ENCODE measurements at regions not wholly inside any gene's neighbourhood (a gene's known extent, or its start where the extent isn't known, plus 50 kb on each side); places are given as distances from the start of the nearest gene placed in this dataset.
"Not testable (repeated sequence)": the region's sequence is repeated elsewhere in the genome, so short reads cannot be mapped to it uniquely, and the experiment has no call there.

DNA sequence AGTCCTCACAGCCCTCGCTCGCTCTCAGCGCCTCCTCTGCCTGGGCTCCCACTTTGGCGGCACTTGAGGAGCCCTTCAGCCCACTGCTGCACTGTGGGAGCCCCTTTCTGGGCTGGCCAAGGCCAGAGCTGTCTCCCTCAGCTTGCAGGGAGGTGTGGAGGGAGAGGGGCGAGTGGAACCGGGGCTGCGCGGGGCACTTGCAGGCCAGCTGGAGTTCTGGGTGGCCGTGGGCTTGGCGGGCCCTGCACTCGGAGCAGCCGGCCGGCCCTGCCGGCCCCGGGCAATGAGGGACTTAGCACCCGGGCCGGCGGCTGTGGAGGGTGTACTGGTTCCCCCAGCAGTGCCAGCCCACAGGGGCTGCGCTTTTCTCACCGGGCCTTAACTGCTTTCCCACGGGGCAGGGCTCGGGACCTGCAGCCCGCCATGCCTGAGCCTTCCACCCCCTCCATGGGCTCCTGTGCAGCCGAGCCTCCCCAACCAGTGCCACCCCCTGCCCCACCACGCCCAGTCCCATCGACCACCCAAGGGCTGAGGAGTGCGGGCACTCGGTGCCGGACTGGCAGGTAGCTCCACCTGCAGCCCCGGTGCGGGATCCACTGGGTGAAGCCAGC lies 584.1 kb upstream of the KLF12 start:
- not testable (repeated sequence) for DNase-seq (ENCODE audit: low read depth)

DNA sequence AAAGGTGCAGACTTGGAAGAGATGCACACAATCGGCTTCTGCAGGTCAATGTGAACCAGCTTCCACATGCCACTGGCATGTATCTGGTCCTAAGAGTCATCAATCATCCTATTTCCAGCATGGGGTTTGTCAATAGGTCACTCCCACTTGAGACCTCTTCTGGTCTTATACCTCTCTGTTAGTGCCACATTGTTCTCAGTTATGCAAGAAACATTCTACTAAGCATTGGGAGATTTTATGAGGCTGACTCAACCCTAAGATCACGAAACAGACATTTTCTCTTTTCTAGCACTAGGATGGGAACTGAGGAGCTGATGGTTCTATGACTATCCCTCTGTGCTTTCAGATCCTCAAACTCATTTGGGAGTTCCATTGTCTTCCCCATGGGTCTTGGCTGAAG lies 581.5 kb upstream of the KLF12 start:
- DNase-seq (ENCODE audit: low read depth) = no peak

- DNase-seq (ENCODE audit: low read depth) = no peak
These were observed 575.8 kb upstream of the KLF12 start for GRCh38 chr13:74710006-74710405.

DNA sequence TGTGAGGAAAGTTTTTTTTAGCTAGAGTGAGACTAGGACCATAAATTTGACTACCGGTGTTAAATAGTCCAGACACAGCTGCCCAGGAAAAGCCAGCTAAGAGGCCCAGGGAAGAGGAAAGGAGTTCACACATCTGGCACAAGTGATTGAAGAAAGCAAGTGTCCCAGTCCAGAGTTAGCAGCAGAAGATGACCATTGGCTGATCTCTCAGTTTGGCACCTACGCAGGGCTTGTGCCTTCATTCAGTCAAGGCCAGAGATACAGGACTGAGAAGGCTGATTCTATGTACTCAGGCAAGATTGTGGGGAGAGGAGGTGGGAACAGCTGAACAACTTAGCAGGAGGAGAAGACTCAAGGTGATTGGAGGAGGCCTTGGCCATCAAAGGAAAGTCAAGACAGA lies 575.0 kb upstream of the KLF12 start:
- no peak for DNase-seq (ENCODE audit: low read depth)

DNA sequence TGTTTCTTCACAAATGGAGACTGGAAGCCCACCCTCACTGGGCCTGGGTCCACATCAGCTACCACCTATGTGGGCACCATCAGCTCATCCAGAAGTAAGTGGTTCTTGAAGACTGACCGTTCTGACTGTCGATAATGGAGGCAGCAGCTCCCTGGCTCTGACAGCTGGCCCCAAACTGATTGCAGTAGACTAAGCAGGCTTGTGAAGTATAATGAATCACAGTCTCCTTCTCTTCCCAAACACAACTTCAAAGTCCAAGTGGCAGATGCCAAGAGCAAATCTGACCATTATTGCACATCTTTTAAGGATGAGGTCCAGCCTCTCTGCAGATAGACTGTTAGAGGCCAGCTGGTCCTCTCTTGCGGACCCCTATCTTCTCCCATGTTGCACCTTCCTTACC lies 574.4 kb upstream of the KLF12 start:
- DNase-seq (ENCODE audit: low read depth) = no peak

- DNase-seq (ENCODE audit: low read depth) = no peak
These were observed 573.1 kb upstream of the KLF12 start for GRCh38 chr13:74707291-74707690.

DNA sequence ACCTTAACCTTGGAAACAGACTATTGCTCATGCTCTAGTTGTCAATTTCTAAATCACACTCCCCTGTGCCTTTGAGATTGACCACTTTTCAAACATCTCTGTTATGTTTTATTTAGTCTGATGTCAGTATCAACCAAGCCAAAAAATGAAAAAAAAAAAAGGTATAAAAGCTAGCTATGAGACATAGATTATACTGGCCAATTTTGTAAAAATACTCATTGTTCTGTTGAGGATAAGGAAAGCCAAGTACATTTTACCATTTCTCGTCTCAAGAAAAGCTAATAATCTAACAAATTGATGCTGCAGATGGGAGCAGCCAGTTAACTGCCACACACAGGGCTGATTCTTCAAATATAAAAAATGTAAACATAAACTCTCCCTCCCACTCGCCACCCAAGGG lies 572.6 kb upstream of the KLF12 start:
- no peak for DNase-seq (ENCODE audit: low read depth)

DNA sequence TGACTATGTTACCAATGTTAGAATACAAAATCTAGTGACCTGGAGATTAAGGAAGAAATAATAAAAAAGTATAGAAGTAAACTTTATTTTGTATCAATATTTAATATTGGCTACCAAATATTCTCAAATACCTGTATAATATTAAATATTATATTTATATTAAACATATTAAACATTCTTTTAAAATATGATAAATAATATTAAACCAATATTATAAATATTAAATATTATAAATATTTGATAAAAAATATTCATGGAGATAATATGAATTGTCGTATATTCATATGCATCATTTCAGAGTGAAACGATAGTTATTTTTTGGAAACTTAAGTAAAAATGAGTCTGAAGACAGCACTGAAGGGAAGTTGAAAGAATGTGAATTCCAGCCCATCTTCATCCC lies 571.2 kb upstream of the KLF12 start:
- DNase-seq (ENCODE audit: low read depth) = no peak

DNA sequence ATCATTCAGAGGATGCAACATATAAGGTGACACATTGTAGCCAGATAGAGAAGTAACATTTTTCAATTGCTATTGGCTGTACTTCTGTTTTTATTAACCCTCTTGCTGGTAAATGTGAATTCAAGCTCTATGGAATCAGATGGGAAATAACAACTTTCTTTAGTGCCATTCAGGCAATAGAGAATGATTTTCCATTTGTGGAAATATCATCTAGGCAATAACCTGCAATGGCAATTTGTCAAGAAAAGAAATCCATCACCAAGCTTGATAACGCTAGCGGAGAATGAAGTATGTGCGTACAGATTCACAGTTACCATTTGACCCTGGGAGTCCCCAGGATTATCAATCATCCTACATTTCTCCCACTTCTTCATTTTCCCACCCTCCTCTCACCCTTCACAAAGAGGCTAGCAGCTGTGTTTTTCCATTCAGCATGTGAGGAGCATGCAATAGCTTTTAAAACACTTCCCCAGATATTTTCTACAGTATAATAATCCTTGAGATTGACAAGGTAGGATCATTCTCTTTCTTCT lies 569.7 kb upstream of the KLF12 start:
- DNase-seq (ENCODE audit: low read depth) = no peak

DNA sequence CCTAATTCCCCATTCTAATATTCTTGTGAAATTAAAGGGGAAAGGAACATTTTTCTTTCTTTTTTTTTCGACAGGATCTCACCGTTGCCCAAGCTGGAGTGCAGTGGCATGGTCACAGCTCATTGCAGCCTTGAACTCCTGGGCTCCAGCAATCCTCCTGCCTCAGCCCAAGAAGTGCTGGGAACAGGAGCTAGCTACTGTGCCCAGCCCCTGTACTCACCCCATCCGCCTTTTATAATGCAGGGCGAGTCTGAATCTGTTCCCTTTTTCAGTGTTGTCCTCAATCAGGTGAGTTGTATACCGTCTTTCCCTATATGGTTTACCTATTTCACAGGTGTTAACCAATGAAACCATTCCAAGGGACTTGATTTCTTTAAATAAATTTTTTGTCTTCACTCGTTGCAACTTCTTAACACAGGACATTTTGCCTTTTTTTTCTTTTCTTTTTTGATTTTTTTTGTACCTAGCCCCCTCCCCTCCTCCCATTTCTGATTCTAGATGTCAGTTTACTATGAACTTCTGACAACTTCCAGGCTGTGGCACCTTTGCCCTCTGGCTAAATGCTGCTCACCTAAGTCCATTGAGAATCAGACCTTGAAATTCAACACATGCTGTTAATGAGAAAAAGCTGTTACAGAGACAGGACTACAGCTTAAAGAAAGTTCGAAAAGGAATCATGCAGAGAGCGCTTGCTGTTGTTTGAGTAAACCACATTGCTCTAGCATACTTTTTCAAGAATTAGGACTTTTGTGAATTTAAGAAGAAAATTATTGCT lies 562.1 kb upstream of the KLF12 start:
- DNase-seq (ENCODE audit: low read depth) = no peak

DNA sequence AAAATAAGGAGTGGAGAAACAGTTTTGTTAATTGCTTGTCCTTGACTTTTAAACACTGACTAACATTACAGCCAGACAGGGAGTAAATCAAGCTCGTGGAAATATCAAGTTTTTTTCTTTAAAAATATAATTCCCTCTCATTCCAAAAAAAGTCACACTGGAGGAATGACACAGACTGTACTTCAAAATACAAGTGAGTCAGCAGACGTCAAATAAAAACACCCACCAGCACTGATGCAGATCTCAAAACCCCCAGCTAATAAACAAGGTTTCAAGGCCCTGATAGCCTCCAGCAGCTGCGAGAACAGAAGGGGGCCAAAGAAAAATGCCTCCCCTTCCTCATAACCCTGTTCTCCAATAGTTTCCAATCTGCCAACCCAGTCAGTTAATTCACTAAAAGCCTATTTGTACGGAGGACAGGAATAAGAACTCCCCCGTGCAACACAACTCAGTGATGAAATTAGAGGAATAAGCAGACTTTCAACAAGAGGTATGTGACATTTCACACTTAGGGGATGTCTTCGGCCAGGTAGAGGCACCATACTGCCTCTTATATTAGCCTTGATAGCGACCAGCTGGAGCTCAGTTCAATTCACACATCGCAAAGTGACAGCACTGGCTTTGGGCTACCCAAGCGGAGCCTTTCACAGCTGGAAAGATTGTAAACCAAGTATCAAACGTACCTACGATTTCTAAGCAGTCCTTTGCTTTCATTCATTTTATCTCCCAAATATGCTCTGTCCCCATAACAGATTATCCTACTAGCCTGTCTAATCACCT lies 561.0 kb upstream of the KLF12 start:
- DNase-seq (ENCODE audit: low read depth) = no peak

GRCh38 chr13:74687442-74688182 lies 553.4 kb upstream of the KLF12 start:
- no peak for DNase-seq (ENCODE audit: low read depth)

- DNase-seq (ENCODE audit: low read depth) = no peak
These were observed 549.2 kb upstream of the KLF12 start for GRCh38 chr13:74683411-74683810.

- DNase-seq (ENCODE audit: low read depth) = no peak
These were observed 548.5 kb upstream of the KLF12 start for GRCh38 chr13:74682746-74683145.

GRCh38 chr13:74681891-74682290 lies 547.7 kb upstream of the KLF12 start:
- DNase-seq (ENCODE audit: low read depth) = no peak

DNA sequence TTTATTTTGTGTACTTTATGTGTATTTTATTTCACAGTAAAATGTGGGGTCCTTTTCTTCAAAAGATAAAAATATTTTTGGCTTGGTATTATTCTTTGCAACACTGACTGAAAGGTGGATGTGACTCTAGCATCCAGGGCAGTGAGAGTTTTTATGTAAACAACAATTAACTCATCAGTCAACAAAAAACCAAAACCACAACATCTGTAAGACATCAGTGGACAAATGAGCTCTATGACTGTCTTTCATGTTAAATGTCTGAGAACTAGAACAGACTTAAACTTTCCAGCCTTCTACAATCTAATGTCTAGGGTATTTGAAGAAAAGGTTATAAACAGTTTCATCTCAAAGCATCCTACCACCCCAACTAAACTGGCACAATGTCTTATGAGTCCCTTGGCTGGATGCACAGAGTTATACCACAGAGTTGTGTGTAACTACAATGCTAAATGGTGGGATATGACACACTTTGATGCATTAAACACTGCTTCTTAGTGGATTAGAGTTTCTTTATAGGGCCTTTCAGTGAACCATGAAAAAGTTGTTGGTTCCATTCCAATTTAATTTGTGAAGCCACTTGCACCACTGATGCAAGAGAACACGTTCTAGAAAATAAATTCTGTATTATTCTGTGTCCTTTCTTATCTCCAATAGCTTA lies 544.2 kb upstream of the KLF12 start:
- no peak for DNase-seq (ENCODE audit: low read depth)

- DNase-seq (ENCODE audit: low read depth) = no peak
These were observed 541.8 kb upstream of the KLF12 start for GRCh38 chr13:74675972-74676371.

- peak; percentile 20 for DNase-seq (ENCODE audit: low read depth)
These were observed 541.0 kb upstream of the KLF12 start for GRCh38 chr13:74675182-74675581.

- no peak for DNase-seq (ENCODE audit: low read depth)
These were observed 540.5 kb upstream of the KLF12 start for GRCh38 chr13:74674720-74675119.

- DNase-seq (ENCODE audit: low read depth) = no peak
These were observed 534.9 kb upstream of the KLF12 start for GRCh38 chr13:74669149-74669548.

DNA sequence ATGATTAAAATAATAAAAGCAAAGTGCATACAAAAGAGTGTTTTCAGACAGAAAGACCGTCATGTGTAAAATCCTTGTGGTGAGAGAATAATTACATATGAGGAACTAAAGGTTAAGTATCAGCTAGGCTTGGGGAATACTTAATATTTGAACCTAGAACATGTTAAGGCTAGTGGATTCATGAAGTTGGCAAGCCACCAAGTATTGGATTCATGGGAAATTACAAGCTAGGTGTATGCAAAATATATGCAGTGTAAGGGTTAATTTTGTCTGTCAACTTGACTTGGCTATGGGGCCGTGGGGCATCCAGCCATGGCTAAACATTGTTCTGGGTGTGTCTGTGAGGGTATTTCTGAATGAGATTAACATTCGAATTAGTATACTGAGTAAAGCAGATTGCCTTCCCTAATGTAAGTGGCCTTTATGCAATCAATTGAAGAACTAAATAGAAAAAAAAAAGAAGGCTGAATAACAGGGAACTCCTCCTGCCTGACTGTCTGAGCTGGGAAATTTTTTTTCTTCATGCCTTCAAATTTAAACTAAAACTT lies 533.5 kb upstream of the KLF12 start:
- DNase-seq (ENCODE audit: low read depth) = no peak

All from non-pigmented ciliary epithelial cell (primary cell).